K562 (cell line): ENCODE measurements at regions not wholly inside any gene's neighbourhood (a gene's known extent, or its start where the extent isn't known, plus 50 kb on each side); places are given as distances from the start of the nearest gene placed in this dataset.

ENCODE experiments used
- ATAC-seq: fragments of 200-7000 bp; cut with Tn5 transposase; 3 replicates; pipeline ENCODE4 v1.9.1; 2020; ENCODE audit warnings: moderate library complexity
- BruUV-seq: library from RNA; stranded (reverse); fragments of 400-500 nt; replicated peaks from 2 replicates; lab custom pipeline; 2021; lab: Mats Ljungman, UMichigan
- CTCF ChIA-PET: fragments of 300-600 bp; formaldehyde crosslinking; extraction: SDS; loops from one replicate; lab custom pipeline; 2021; ENCODE audit warnings: low intra/inter-chr PET ratio; lab: Yijun Ruan, JAX
- POLR2A ChIA-PET: fragments of 300-600, 350-650 bp; sonication (Branson Sonifier 250); formaldehyde crosslinking; extraction: SDS; loops from one replicate; lab custom pipeline; 2021; ENCODE audit warnings: antibody characterized with exemption, inconsistent platforms; lab: Yijun Ruan, JAX
- DNase-seq, 4 experiments: peaks; one replicate each; pipeline versions ENCODE4 v3.0.0 to v3.0.0-alpha.2; 2011 to 2018; ENCODE audit warnings: low spot score in 3 of 4, mixed read lengths in 3 of 4; ENCODE audit errors: extremely low read depth in 1 of 4
- FAIRE-seq: peaks from 2 replicates; lab custom pipeline; 2011; peaks lifted over from hg19 to GRCh38; lab: Jason Lieb, UNC
- H2AFZ ChIP-seq: 2 replicates; pipeline ENCODE4 v1.6.0; 2011; ENCODE audit warnings: low read depth, low read length, control low read depth, inconsistent platforms
- H3K27ac ChIP-seq: fragments of 200-600 bp; 3 replicates; pipeline ENCODE4 v1.8.0; 2011; ENCODE audit warnings: low read depth, mild to moderate bottlenecking, control low read depth, inconsistent platforms, low read length, moderate library complexity, mixed read lengths; ENCODE audit errors: extremely low read depth
- H3K27me3 ChIP-seq, 2 experiments: fragments of 300-600 bp in 1 of 2; 2 replicates in 1 of 2; 3 replicates in 1 of 2; pipeline versions ENCODE4 v1.6.0 to v1.8.0; 2011; ENCODE audit warnings: inconsistent platforms in 2 of 2, low read length in 2 of 2, mild to moderate bottlenecking in 1 of 2, mixed read lengths in 1 of 2, moderate library complexity in 1 of 2; ENCODE audit not compliant: control insufficient read depth in 2 of 2, insufficient read depth in 2 of 2
- H3K36me3 ChIP-seq: fragments of 300-600 bp; 3 replicates; pipeline ENCODE4 v1.8.0; 2011; ENCODE audit warnings: mild to moderate bottlenecking, low read length, inconsistent platforms; ENCODE audit not compliant: control insufficient read depth, insufficient read depth
- H3K4me1 ChIP-seq, 2 experiments: fragments of 200-600 bp in 1 of 2; replicated peaks in 1 of 2; 2 replicates in 1 of 2; 3 replicates in 1 of 2; pipeline versions ENCODE4 v1.5.1 to v1.8.0; 2011; ENCODE audit warnings: inconsistent platforms in 2 of 2, low read length in 2 of 2, mild to moderate bottlenecking in 1 of 2, mixed read lengths in 1 of 2, moderate library complexity in 1 of 2; ENCODE audit not compliant: control insufficient read depth in 2 of 2, insufficient read depth in 2 of 2
- H3K4me2 ChIP-seq: 2 replicates; pipeline ENCODE4 v1.6.1; 2011; ENCODE audit warnings: low read length, control low read depth, inconsistent platforms, mixed read lengths; ENCODE audit not compliant: insufficient read depth
- H3K4me3 ChIP-seq: fragments of 200-600 bp; sonication (generic), shearing (Covaris generic); 2 replicates; pipeline ENCODE4 v1.5.1; 2016; ENCODE audit warnings: control low read depth, inconsistent platforms
- H3K79me2 ChIP-seq: fragments of 200-600 bp; 3 replicates; pipeline ENCODE4 v1.8.0; 2011; ENCODE audit warnings: low read length, inconsistent platforms; ENCODE audit not compliant: control insufficient read depth, insufficient read depth
- H3K9ac ChIP-seq, 2 experiments: 2 replicates each; pipeline versions ENCODE4 v1.6.0 to v1.6.1; 2011; ENCODE audit warnings: low read depth in 2 of 2, low read length in 2 of 2, control low read depth in 1 of 2, inconsistent platforms in 1 of 2, mild to moderate bottlenecking in 1 of 2, mixed read lengths in 1 of 2; ENCODE audit not compliant: insufficient read depth in 1 of 2
- H3K9me1 ChIP-seq: one replicate; pipeline ENCODE4 v1.6.0; 2011; ENCODE audit warnings: inconsistent platforms, mild to moderate bottlenecking, low read length, moderate library complexity; ENCODE audit not compliant: control insufficient read depth, insufficient read depth
- H3K9me3 ChIP-seq: replicated peaks from 2 replicates; pipeline ENCODE4 v1.5.1; 2011; ENCODE audit warnings: low read depth, low read length, inconsistent platforms; ENCODE audit not compliant: control insufficient read depth, insufficient read depth
- H4K20me1 ChIP-seq: replicated peaks from 2 replicates; pipeline ENCODE4 v1.6.1; 2011; ENCODE audit warnings: low read length, inconsistent platforms, mixed read lengths; ENCODE audit not compliant: control insufficient read depth, insufficient read depth
- KAT2B ChIP-seq: IDR thresholded peaks from one replicate; pipeline ENCODE4 v1.6.1; 2012; ENCODE audit warnings: low read depth, mild to moderate bottlenecking, control low read depth, inconsistent platforms, low read length, moderate library complexity
- NCOA6 ChIP-seq: fragments of 450-650 bp; IDR thresholded peaks from 2 replicates; pipeline ENCODE4 v1.6.1; 2017; ENCODE audit warnings: mild to moderate bottlenecking
- SMAD3 ChIP-seq: fragments of 450-650 bp; formaldehyde crosslinking; conservative IDR thresholded peaks from 2 replicates; pipeline ENCODE4 v1.4.0; 2020; ENCODE audit warnings: mild to moderate bottlenecking
- SMARCA4 ChIP-seq: fragments of 450-650 bp; IDR thresholded peaks from 2 replicates; pipeline ENCODE4 v1.6.1; 2016
- TFAM ChIP-seq: fragments of 250-450 bp; sonication (Bioruptor Pico); conservative IDR thresholded peaks from 2 replicates; pipeline ENCODE4 v1.5.0; 2021; ENCODE audit warnings: mild to moderate bottlenecking, moderate library complexity
- in situ Hi-C: fragments of 300-500 bp; cut with MboI; formaldehyde crosslinking; loops from 4 replicates; pipeline ENCODE4 v1.15.0; 2018; ENCODE audit warnings: inconsistent platforms, mixed read lengths
- intact Hi-C: fragments of 100-400 bp; cut with micrococcal nuclease; formaldehyde crosslinking; loops from 2 replicates; pipeline ENCODE4 v1.14.2; 2022
- TF ChIP-seq, protein P1 (sequence below): fragments of 250-450 bp; sonication (Bioruptor Pico); IDR thresholded peaks from 2 replicates; pipeline ENCODE4 v1.6.1; 2021; ENCODE audit warnings: mild to moderate bottlenecking
- TF ChIP-seq, protein P2 (sequence below): fragments of 200-800 bp; sonication (Bioruptor generic); IDR thresholded peaks from 2 replicates; pipeline ENCODE4 v1.6.1; 2016; ENCODE audit warnings: missing genetic modification characterization, missing compliant biosample characterization

DNA sequence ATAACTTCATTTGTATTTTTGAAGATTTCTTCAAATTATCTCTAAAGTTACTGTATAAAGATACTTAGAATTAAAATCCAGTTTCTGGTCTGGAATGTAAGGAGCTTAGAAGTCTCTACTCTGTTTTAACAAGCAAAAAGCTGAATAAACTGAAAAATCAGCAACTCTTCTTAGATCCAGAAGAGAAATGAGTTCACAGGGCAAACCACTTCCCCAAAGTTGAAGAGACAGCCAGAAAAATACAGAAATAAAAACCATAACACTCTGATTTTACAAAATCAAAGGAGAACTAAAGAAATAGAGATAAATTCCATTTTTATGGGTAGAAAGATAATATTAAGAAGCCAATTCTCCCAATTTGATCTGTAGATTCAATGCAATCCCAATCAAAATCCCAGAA, 1166.8 kb downstream of the ADGRL3 start:
- FAIRE-seq (no peak), ATAC-seq (no peak)
- Histone ChIP-seq H3K4me2 (no peak overlapping the region), H4K20me1 (no peaks in the 10 kb centered on the region), H2AFZ (no peak overlapping the region), H3K79me2 (no peaks in the 10 kb centered on the region), H3K9me3 (no peaks in the 10 kb centered on the region), H3K27me3 (no peaks in the 10 kb centered on the region), H3K4me1 (no peaks in the 10 kb centered on the region), H3K9ac (no peak overlapping the region), H3K4me3 (no peak overlapping the region), H3K36me3 (no peaks in the 10 kb centered on the region), H3K9me1 (no peaks in the 10 kb centered on the region)
- ChIA-PET CTCF (no interaction called here), POLR2A (no interaction called here)
- in situ Hi-C loops, result no loop called here
- intact Hi-C loops, result no loop called here
- no TSS peak for BruUV-seq
- TF ChIP-seq KAT2B, result no peak
- no peak for TF ChIP-seq NCOA6
- TF ChIP-seq SMARCA4, result no peak
- no peak for TF ChIP-seq SMAD3 (CRISPR knock-in tag)
- TF ChIP-seq TFAM, result no peak
- TF ChIP-seq, protein P1, sequence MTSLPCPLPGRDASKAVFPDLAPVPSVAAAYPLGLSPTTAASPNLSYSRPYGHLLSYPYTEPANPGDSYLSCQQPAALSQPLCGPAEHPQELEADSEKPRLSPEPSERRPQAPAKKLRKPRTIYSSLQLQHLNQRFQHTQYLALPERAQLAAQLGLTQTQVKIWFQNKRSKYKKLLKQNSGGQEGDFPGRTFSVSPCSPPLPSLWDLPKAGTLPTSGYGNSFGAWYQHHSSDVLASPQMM, result no peak
- TF ChIP-seq, protein P2, sequence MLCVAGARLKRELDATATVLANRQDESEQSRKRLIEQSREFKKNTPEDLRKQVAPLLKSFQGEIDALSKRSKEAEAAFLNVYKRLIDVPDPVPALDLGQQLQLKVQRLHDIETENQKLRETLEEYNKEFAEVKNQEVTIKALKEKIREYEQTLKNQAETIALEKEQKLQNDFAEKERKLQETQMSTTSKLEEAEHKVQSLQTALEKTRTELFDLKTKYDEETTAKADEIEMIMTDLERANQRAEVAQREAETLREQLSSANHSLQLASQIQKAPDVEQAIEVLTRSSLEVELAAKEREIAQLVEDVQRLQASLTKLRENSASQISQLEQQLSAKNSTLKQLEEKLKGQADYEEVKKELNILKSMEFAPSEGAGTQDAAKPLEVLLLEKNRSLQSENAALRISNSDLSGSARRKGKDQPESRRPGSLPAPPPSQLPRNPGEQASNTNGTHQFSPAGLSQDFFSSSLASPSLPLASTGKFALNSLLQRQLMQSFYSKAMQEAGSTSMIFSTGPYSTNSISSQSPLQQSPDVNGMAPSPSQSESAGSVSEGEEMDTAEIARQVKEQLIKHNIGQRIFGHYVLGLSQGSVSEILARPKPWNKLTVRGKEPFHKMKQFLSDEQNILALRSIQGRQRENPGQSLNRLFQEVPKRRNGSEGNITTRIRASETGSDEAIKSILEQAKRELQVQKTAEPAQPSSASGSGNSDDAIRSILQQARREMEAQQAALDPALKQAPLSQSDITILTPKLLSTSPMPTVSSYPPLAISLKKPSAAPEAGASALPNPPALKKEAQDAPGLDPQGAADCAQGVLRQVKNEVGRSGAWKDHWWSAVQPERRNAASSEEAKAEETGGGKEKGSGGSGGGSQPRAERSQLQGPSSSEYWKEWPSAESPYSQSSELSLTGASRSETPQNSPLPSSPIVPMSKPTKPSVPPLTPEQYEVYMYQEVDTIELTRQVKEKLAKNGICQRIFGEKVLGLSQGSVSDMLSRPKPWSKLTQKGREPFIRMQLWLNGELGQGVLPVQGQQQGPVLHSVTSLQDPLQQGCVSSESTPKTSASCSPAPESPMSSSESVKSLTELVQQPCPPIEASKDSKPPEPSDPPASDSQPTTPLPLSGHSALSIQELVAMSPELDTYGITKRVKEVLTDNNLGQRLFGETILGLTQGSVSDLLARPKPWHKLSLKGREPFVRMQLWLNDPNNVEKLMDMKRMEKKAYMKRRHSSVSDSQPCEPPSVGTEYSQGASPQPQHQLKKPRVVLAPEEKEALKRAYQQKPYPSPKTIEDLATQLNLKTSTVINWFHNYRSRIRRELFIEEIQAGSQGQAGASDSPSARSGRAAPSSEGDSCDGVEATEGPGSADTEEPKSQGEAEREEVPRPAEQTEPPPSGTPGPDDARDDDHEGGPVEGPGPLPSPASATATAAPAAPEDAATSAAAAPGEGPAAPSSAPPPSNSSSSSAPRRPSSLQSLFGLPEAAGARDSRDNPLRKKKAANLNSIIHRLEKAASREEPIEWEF, result no peak
- TF ChIP-seq, all 486 proteins: peak for 0
- H3K27ac ChIP-seq, result no peak overlapping the region
- DNase-seq, result no peak
